ENCODE measurements at regions not wholly inside any gene's neighbourhood (a gene's known extent, or its start where the extent isn't known, plus 50 kb on each side); places are given as distances from the start of the nearest gene placed in this dataset.

GRCh38 chr18:47313901-47314300 is 62.4 kb upstream of the SKOR2 start:
- TF ChIP-seq CTCF (IDR thresholded peaks at IDR 0.05; ENCODE audit: low read depth, low read length, poor library complexity, severe bottlenecking), result no peak
- TF ChIP-seq EZH2phosphoT487 (IDR thresholded peaks at IDR 0.05; ENCODE audit: borderline replicate concordance, low read length), result no peak

All from DOHH2 (cell line).